ENCODE measurements at regions not wholly inside any gene's neighbourhood (a gene's known extent, or its start where the extent isn't known, plus 50 kb on each side); places are given as distances from the start of the nearest gene placed in this dataset.

DNA sequence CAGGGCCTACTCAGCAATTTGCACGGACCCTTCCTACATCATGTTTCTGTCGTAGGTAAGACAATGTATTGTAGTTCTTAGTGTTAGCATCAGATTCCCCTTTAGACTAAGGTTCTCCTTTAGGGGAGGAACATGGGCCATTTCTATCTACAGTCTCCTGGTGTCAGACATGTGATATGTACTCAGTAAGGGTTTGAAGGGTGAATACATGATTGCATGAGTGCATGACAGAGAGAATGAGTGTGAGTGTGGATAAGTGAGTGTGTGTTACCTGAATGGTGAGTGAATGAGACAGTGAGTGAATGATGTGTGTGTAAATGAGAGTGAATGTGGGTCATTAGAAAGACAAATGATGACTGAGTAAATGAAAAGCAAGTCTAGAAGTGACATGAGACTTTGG lies 476.8 kb downstream of the HAPSTR1 start:
- TF ChIP-seq SNAI2 (CRISPR knock-in tag; IDR thresholded peaks at IDR 0.05) (no peak), RARB (CRISPR knock-in tag; IDR thresholded peaks at IDR 0.05) (no peak), OSR1 (CRISPR knock-in tag; IDR thresholded peaks at IDR 0.05) (no peak), CSDC2 (CRISPR knock-in tag; IDR thresholded peaks at IDR 0.05) (no peak), ISL1 (CRISPR knock-in tag; IDR thresholded peaks at IDR 0.05) (no peak)
- TF ChIP-seq, protein P1, sequence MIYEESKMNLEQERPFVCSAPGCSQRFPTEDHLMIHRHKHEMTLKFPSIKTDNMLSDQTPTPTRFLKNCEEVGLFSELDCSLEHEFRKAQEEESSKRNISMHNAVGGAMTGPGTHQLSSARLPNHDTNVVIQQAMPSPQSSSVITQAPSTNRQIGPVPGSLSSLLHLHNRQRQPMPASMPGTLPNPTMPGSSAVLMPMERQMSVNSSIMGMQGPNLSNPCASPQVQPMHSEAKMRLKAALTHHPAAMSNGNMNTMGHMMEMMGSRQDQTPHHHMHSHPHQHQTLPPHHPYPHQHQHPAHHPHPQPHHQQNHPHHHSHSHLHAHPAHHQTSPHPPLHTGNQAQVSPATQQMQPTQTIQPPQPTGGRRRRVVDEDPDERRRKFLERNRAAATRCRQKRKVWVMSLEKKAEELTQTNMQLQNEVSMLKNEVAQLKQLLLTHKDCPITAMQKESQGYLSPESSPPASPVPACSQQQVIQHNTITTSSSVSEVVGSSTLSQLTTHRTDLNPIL (CRISPR knock-in tag; IDR thresholded peaks at IDR 0.05; ENCODE audit: low read depth) = no peak
- no peak for ATAC-seq

DNA sequence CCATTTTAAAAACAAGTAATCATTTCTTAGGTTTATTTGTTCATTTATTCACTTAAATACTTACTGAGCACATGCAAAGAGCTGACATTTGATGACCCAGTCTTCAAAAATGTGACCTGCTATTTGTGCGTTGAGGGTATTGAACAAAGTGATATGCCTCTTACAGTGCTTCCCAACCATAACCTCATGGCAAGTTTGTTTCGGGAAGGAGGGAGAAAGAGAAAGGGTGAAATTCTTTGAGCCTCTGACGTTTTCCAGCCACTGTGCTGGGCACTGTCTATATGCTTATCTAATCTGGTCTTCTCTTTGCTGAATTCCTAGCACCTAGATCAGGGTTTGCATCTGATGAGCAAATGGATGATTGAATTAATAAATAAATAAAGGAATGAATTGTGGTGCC lies 479.1 kb downstream of the HAPSTR1 start:
- TF ChIP-seq, protein P1 (CRISPR knock-in tag; IDR thresholded peaks at IDR 0.05; ENCODE audit: low read depth) = no peak
- no peak for TF ChIP-seq RARB (CRISPR knock-in tag; IDR thresholded peaks at IDR 0.05)
- TF ChIP-seq ESRRG (CRISPR knock-in tag; IDR thresholded peaks at IDR 0.05) = no peak
- no peak for TF ChIP-seq ZNF70 (CRISPR knock-in tag; IDR thresholded peaks at IDR 0.05)
- no peak for TF ChIP-seq ZFP30 (CRISPR knock-in tag; IDR thresholded peaks at IDR 0.05)
- TF ChIP-seq ISL1 (CRISPR knock-in tag; IDR thresholded peaks at IDR 0.05) = no peak
- TF ChIP-seq, protein P2, sequence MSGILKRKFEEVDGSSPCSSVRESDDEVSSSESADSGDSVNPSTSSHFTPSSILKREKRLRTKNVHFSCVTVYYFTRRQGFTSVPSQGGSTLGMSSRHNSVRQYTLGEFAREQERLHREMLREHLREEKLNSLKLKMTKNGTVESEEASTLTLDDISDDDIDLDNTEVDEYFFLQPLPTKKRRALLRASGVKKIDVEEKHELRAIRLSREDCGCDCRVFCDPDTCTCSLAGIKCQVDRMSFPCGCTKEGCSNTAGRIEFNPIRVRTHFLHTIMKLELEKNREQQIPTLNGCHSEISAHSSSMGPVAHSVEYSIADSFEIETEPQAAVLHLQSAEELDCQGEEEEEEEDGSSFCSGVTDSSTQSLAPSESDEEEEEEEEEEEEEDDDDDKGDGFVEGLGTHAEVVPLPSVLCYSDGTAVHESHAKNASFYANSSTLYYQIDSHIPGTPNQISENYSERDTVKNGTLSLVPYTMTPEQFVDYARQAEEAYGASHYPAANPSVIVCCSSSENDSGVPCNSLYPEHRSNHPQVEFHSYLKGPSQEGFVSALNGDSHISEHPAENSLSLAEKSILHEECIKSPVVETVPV (CRISPR knock-in tag; IDR thresholded peaks at IDR 0.05) = no peak
- no peak for TF ChIP-seq ZFP3 (CRISPR knock-in tag; IDR thresholded peaks at IDR 0.05)
- TF ChIP-seq, protein P3, sequence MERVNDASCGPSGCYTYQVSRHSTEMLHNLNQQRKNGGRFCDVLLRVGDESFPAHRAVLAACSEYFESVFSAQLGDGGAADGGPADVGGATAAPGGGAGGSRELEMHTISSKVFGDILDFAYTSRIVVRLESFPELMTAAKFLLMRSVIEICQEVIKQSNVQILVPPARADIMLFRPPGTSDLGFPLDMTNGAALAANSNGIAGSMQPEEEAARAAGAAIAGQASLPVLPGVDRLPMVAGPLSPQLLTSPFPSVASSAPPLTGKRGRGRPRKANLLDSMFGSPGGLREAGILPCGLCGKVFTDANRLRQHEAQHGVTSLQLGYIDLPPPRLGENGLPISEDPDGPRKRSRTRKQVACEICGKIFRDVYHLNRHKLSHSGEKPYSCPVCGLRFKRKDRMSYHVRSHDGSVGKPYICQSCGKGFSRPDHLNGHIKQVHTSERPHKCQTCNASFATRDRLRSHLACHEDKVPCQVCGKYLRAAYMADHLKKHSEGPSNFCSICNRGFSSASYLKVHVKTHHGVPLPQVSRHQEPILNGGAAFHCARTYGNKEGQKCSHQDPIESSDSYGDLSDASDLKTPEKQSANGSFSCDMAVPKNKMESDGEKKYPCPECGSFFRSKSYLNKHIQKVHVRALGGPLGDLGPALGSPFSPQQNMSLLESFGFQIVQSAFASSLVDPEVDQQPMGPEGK (CRISPR knock-in tag; IDR thresholded peaks at IDR 0.05; ENCODE audit: borderline replicate concordance) = no peak
- no peak for TF ChIP-seq TOX (CRISPR knock-in tag; IDR thresholded peaks at IDR 0.05; ENCODE audit: borderline replicate concordance)
- TF ChIP-seq, protein P4, sequence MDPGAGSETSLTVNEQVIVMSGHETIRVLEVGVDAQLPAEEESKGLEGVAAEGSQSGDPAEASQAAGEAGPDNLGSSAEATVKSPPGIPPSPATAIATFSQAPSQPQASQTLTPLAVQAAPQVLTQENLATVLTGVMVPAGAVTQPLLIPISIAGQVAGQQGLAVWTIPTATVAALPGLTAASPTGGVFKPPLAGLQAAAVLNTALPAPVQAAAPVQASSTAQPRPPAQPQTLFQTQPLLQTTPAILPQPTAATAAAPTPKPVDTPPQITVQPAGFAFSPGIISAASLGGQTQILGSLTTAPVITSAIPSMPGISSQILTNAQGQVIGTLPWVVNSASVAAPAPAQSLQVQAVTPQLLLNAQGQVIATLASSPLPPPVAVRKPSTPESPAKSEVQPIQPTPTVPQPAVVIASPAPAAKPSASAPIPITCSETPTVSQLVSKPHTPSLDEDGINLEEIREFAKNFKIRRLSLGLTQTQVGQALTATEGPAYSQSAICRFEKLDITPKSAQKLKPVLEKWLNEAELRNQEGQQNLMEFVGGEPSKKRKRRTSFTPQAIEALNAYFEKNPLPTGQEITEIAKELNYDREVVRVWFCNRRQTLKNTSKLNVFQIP (CRISPR knock-in tag; IDR thresholded peaks at IDR 0.05; ENCODE audit: borderline replicate concordance, low read depth) = no peak
- TF ChIP-seq TCF4 (CRISPR knock-in tag; IDR thresholded peaks at IDR 0.05; ENCODE audit: borderline replicate concordance) = no peak
- no peak for TF ChIP-seq ZNF565 (CRISPR knock-in tag; conservative IDR thresholded peaks at IDR 0.05; ENCODE audit: low read depth)
- no peak for TF ChIP-seq PPARA (CRISPR knock-in tag; IDR thresholded peaks at IDR 0.05; ENCODE audit: borderline replicate concordance)
- no peak for TF ChIP-seq ARNTL (CRISPR knock-in tag; IDR thresholded peaks at IDR 0.05; ENCODE audit: borderline replicate concordance, low read depth)
- no peak for TF ChIP-seq GLIS3 (CRISPR knock-in tag; IDR thresholded peaks at IDR 0.05)
- no peak for ATAC-seq

DNA sequence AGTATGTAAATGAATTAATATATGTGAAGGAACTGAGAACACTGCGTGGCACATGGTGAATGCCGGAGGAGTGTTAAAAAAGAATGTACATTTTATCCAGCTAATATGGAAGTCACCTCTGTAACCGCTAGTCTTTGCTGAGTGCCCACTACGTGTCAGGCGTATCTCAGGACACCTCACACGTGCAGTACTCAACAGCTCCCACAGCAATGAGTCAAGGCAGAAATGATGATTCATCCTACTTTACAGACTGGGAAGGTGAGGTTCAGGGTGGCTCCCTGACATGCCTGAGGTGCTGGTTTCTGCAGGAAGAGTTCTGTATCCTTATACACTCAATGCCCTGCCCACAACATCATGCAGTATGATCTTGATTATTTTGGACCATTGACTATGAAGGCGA lies 487.0 kb downstream of the HAPSTR1 start:
- TF ChIP-seq ZFP3 (CRISPR knock-in tag; IDR thresholded peaks at IDR 0.05) = no peak
- TF ChIP-seq ESRRG (CRISPR knock-in tag; IDR thresholded peaks at IDR 0.05) = no peak
- TF ChIP-seq, protein P4 (CRISPR knock-in tag; IDR thresholded peaks at IDR 0.05; ENCODE audit: borderline replicate concordance, low read depth) = no peak
- no peak for TF ChIP-seq CSDC2 (CRISPR knock-in tag; IDR thresholded peaks at IDR 0.05)
- TF ChIP-seq GLIS3 (CRISPR knock-in tag; IDR thresholded peaks at IDR 0.05) = no peak
- TF ChIP-seq TOX (CRISPR knock-in tag; IDR thresholded peaks at IDR 0.05; ENCODE audit: borderline replicate concordance) = no peak
- TF ChIP-seq, protein P3 (CRISPR knock-in tag; IDR thresholded peaks at IDR 0.05; ENCODE audit: borderline replicate concordance) = no peak
- TF ChIP-seq ZNF8 (CRISPR knock-in tag; IDR thresholded peaks at IDR 0.05) = no peak
- TF ChIP-seq, protein P2 (CRISPR knock-in tag; IDR thresholded peaks at IDR 0.05) = no peak
- no peak for TF ChIP-seq RARB (CRISPR knock-in tag; IDR thresholded peaks at IDR 0.05)
- TF ChIP-seq ZC3H10 (CRISPR knock-in tag; IDR thresholded peaks at IDR 0.05) = no peak
- no peak for TF ChIP-seq OSR1 (CRISPR knock-in tag; IDR thresholded peaks at IDR 0.05)
- TF ChIP-seq ZNF565 (CRISPR knock-in tag; conservative IDR thresholded peaks at IDR 0.05; ENCODE audit: low read depth) = no peak
- TF ChIP-seq SNAI2 (CRISPR knock-in tag; IDR thresholded peaks at IDR 0.05) = no peak
- TF ChIP-seq, protein P1 (CRISPR knock-in tag; IDR thresholded peaks at IDR 0.05; ENCODE audit: low read depth) = no peak
- TF ChIP-seq ARNTL (CRISPR knock-in tag; IDR thresholded peaks at IDR 0.05; ENCODE audit: borderline replicate concordance, low read depth) = no peak
- TF ChIP-seq ISL1 (CRISPR knock-in tag; IDR thresholded peaks at IDR 0.05) = no peak
- TF ChIP-seq BACH2 (CRISPR knock-in tag; IDR thresholded peaks at IDR 0.05; ENCODE audit: borderline replicate concordance) = no peak
- TF ChIP-seq PPARA (CRISPR knock-in tag; IDR thresholded peaks at IDR 0.05; ENCODE audit: borderline replicate concordance) = no peak
- no peak for ATAC-seq

All from SK-N-SH treated with all-trans-retinoic acid at 6 μM for 48 hours (cell line).